Esophagus (tissue), 2 donors: ENCODE measurements at regions not wholly inside any gene's neighbourhood (a gene's known extent, or its start where the extent isn't known, plus 50 kb on each side); places are given as distances from the start of the nearest gene placed in this dataset.

Experiments
- H3K27ac ChIP-seq, 2 donors: one replicate each; pipeline ENCODE4 v1.5.1; 2013; ENCODE audit warnings: low read depth in 2 of 2, mild to moderate bottlenecking in 2 of 2, inconsistent platforms in 1 of 2, low read length in 1 of 2, moderate library complexity in 1 of 2
- H3K27me3 ChIP-seq, 2 donors: one replicate each; pipeline ENCODE4 v1.6.1; 2013; ENCODE audit warnings: low read length in 2 of 2, control low read depth in 1 of 2, mild to moderate bottlenecking in 1 of 2; ENCODE audit not compliant: insufficient read depth in 2 of 2, control insufficient read depth in 1 of 2
- H3K36me3 ChIP-seq, 2 donors: one replicate each; pipeline ENCODE4 v1.6.1; 2013; ENCODE audit warnings: low read length in 1 of 2; ENCODE audit not compliant: control insufficient read depth in 2 of 2, insufficient read depth in 2 of 2
- H3K4me1 ChIP-seq, 2 donors: one replicate each; pipeline ENCODE4 v1.6.1; 2013; ENCODE audit warnings: low read length in 1 of 2; ENCODE audit not compliant: control insufficient read depth in 2 of 2, insufficient read depth in 2 of 2
- H3K4me3 ChIP-seq, 2 donors: one replicate each; pipeline ENCODE4 v1.5.1; 2013; ENCODE audit warnings: low read length in 2 of 2, mild to moderate bottlenecking in 2 of 2, low read depth in 1 of 2, moderate library complexity in 1 of 2
- H3K9me3 ChIP-seq, 2 donors: one replicate each; pipeline ENCODE4 v1.6.1; 2013; ENCODE audit warnings: mild to moderate bottlenecking in 2 of 2, low read depth in 1 of 2, low read length in 1 of 2, moderate library complexity in 1 of 2; ENCODE audit not compliant: control insufficient read depth in 2 of 2, insufficient read depth in 1 of 2
- WGBS, 2 donors: extraction: QIAGEN DNeasy Blood & Tissue Kit; methylation state at CpG; one replicate each; pipeline ENCODE4 v1.1.7; 2013; 5-methylcytosine and 5-hydroxymethylcytosine counted together
- donor health status: healthy with polysubstance abuse.
- donor health status: Bipolar disorder and iron deficiency.

DNA sequence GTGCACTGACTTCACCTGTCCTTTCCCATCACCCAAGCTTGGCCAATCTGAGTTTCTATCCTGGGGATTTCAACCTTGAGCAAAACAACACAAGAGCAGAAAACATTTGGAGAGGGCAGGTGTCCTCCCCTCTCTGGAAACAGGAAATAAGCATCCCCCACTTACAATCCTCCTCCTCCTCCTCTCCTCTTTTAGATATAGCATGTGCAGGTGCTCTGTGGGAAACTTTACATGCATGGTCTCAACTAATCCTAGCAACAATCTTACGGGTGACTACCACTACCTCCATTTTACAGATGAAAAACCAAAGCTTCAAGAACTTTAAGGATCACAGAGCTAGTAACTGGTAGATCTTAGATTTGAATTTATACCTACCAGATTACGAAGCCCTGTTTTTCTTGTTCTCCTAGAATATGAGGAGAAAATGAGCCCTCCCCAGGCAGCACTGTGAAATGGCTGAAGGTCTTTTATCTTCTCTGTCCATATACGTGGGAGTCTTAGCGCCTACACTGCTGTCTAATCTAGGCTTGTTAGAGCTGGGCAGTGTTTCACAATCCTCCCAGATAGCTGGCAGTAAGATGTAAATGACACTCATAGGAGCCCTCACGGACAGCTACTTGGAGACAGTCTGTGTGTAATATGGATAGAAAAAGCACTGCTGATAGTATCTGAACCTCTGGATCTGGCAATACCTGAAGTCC lies 301.2 kb upstream of the PROK2 start:
- no peaks in the 10 kb centered on the region for H3K4me1 ChIP-seq
- H3K36me3 ChIP-seq: no peaks in the 10 kb centered on the region
- WGBS, 2 donors: 65 to 66% methylated on average over 5 of the region's 5 CpGs
- H3K9me3 ChIP-seq: no peaks in the 10 kb centered on the region
- H3K27me3 ChIP-seq: no peaks in the 10 kb centered on the region
- H3K27ac ChIP-seq: no peak overlapping the region
- no peak overlapping the region for H3K4me3 ChIP-seq

DNA sequence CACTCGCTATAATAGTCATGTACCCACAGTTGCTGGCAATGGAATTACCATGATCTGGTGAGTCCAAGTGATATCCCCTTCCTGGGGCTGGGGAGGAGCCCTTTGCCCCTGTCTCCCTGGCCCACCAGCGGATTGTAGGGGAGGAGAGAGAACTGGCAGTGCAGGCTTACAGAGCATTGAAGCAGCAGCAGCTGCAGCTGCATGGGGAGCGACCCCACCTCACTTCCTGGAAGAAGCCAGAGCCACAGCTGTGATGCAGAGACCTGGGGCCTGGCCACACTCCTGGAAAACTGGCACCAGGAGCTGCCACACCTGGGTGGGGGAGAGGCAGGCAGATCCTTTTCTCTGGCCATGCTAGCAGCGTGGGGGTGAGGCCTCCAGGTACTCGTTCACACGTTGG lies 300.1 kb upstream of the PROK2 start:
- H3K4me1 ChIP-seq: no peaks in the 10 kb centered on the region
- no peak overlapping the region for H3K4me3 ChIP-seq
- no peaks in the 10 kb centered on the region for H3K9me3 ChIP-seq
- H3K27ac ChIP-seq: no peak overlapping the region
- H3K36me3 ChIP-seq: no peaks in the 10 kb centered on the region
- H3K27me3 ChIP-seq: no peaks in the 10 kb centered on the region
- 86 to 92% methylated on average over 6 of the region's 6 CpGs for WGBS, 2 donors

DNA sequence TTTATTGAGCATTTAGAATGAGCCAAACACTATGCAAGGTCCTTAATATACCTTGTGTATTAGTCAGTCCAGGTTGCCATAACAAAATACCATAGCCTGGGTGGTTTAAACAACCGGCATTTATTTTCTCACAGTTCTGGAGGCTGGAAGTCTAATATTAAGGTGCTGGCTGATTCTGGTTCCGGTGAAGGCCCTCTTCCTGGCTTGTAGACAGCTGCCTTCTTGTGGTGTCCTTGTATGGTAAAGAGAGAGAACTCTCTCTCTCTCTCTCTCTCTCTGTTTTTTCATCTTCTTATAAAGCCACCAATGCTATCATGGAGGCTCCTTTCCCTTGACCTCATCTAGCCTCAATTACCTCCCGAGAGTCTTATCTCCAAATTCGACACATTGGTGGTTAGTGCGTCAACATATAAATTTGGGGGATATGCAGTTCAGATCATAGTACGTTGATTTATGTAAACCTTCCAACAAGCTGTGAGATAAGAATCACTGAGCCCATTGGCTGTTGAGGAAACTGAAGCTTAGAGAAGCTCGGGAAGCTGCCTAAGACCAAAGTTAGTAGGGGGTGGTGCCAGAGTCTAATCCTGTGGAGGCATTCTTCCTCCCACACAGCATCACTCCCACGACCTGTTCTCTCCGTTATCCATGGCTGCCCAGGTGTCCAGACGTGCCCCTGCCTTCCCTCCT lies 298.0 kb upstream of the PROK2 start:
- H3K27ac ChIP-seq: no peak overlapping the region
- no peaks in the 10 kb centered on the region for H3K9me3 ChIP-seq
- 56 to 64% methylated on average over 10 of the region's 10 CpGs for WGBS, 2 donors
- no peak overlapping the region for H3K4me3 ChIP-seq
- no peaks in the 10 kb centered on the region for H3K4me1 ChIP-seq
- no peaks in the 10 kb centered on the region for H3K36me3 ChIP-seq
- no peaks in the 10 kb centered on the region for H3K27me3 ChIP-seq

DNA sequence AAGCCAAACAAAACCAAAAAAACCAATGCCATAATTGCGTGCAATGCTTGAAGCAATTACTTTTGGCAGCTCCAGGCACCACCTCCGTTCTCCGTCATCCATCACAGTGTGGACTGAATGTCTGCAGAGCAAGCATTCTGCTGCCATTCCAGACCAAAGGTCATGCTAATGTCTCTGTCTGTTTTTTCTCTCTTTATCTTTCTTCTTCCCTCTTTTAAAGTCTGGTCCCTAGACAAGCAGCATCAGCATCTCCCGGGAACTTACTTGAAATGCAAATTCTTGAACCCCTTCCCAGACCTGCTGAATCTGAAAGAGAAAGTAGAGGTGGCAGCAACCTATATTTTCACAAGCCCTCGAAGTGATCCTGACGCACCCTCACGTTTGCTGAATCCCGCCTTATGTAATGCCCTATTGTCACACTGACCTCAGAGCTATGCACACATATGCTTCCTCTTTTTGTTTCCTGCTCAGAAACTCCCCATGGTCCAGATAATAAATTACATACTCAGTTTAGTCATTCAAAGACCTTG lies 297.3 kb upstream of the PROK2 start:
- Histone ChIP-seq H3K36me3 (no peaks in the 10 kb centered on the region), H3K27ac (no peak overlapping the region), H3K9me3 (no peaks in the 10 kb centered on the region), H3K4me3 (no peak overlapping the region), H3K4me1 (no peaks in the 10 kb centered on the region), H3K27me3 (no peaks in the 10 kb centered on the region)
- WGBS, 2 donors: 35% methylated on average over 8 of the region's 8 CpGs

DNA sequence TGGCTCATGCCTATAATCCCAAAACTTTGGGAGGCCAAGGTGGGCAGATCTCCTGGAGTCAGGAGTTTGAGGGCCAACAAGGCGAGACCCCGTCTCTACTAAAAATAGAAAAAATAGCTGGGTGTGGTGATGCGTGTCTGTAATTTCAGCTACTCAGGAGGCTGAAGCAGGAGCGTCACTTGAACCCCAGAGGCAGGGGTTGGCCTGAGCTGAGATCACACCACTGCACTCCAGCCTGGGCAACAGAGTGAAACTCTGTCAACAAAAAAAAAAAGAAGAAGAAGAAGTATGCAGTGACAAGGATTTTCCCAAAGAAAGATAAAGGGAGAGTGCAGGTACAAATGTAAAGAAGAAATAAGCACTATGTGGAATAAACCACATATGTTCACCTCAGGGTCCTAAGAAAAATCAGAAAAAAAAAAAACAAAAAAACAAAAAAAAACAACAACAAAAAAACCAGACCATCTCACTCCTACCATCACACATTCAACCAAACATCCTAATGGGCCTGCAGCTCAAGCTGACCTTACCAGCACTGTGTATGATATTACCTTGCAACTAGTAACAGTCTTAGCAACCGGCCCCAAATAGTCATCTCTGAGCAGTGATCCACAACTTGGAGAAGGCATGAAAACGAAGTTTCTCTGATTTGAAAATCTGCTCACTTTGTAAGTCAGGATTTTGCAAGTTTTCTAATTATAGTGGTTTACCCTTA lies 296.7 kb upstream of the PROK2 start:
- Histone ChIP-seq H3K36me3 (no peaks in the 10 kb centered on the region), H3K27ac (no peak overlapping the region), H3K9me3 (peaks cover 0 to under 1% of the 10 kb centered on the region in 2 donors), H3K4me1 (no peaks in the 10 kb centered on the region), H3K4me3 (no peak overlapping the region), H3K27me3 (no peaks in the 10 kb centered on the region)
- 82 to 83% methylated on average over 6 of the region's 6 CpGs for WGBS, 2 donors

DNA sequence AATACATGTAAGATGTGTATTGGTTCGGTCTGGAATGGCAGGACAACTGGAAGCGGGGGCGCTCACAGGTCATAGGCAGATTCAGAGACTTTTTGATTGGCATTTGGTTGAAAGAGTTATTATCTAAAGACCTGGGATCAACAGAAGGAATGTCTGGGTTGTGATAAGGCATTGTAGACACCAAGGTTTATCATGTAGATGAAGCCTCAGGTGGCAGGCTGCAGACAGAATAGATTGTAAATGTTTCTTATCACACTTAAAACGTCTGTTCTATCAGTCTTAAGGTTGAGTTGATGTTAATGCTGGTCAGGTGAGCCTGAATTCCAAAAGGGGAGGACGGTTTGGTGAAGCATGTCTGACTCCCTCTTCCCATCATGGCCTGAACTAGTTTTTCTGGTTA lies 295.9 kb upstream of the PROK2 start:
- Histone ChIP-seq H3K9me3 (peaks cover 0 to 3% of the 10 kb centered on the region in 2 donors), H3K4me3 (no peak overlapping the region), H3K4me1 (no peaks in the 10 kb centered on the region), H3K27ac (no peak overlapping the region), H3K36me3 (no peaks in the 10 kb centered on the region), H3K27me3 (no peaks in the 10 kb centered on the region)
- WGBS, 2 donors: 82 to 93% methylated on average over 5 of the region's 5 CpGs

DNA sequence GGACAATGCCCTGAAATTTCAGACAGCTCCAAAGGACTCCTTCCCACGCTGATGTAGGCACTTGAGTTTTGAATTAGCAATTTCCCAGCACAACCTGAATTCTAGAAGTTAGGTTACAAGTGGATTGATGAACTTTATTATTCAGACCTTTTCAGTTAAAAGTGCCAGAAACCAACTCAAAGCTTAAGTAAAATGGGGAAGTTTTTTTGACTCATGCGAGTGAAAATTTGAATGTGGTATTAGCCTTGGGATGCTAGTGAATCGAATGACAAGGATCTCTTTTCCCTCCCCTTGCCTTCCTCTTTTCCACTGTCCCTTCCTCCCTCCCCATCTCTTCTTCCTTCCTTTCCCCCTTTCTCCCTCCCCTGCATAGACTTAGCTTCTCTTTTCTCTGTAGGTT lies 295.1 kb upstream of the PROK2 start:
- WGBS, 2 donors: 79 to 85% methylated on average over 3 of the region's 3 CpGs
- H3K9me3 ChIP-seq: peaks cover 0 to 5% of the 10 kb centered on the region in 2 donors
- no peak overlapping the region for H3K4me3 ChIP-seq
- H3K36me3 ChIP-seq: no peaks in the 10 kb centered on the region
- H3K27ac ChIP-seq: no peak overlapping the region
- no peaks in the 10 kb centered on the region for H3K4me1 ChIP-seq
- no peaks in the 10 kb centered on the region for H3K27me3 ChIP-seq

DNA sequence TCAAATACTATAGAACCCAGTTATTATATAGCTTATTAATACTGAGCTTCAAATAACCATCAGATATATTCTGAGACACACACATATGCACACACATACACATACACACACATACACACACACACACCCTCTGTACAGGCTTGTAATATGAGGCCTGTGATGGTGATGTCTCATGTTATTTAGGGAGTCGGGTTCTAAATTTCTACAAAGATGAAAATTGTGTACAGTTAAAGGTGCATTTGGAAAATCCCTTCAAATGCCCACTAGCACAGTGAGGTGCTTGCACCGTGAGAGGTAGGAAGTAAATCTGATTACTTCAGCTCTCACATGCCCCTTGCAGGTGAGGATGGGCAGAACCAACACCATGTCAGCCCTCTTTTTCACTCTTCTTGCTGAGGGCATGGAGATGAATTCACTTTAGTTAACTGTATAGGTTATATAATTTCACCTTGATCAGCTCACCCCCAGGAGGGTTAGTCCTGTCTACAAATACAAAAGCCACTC lies 294.5 kb upstream of the PROK2 start:
- Histone ChIP-seq H3K9me3 (peaks cover 0 to 5% of the 10 kb centered on the region in 2 donors), H3K27me3 (no peaks in the 10 kb centered on the region), H3K4me1 (no peaks in the 10 kb centered on the region), H3K4me3 (no peak overlapping the region), H3K27ac (no peak overlapping the region), H3K36me3 (no peaks in the 10 kb centered on the region)
- WGBS, 2 donors: 83 to 87% methylated on average over 2 of the region's 2 CpGs

DNA sequence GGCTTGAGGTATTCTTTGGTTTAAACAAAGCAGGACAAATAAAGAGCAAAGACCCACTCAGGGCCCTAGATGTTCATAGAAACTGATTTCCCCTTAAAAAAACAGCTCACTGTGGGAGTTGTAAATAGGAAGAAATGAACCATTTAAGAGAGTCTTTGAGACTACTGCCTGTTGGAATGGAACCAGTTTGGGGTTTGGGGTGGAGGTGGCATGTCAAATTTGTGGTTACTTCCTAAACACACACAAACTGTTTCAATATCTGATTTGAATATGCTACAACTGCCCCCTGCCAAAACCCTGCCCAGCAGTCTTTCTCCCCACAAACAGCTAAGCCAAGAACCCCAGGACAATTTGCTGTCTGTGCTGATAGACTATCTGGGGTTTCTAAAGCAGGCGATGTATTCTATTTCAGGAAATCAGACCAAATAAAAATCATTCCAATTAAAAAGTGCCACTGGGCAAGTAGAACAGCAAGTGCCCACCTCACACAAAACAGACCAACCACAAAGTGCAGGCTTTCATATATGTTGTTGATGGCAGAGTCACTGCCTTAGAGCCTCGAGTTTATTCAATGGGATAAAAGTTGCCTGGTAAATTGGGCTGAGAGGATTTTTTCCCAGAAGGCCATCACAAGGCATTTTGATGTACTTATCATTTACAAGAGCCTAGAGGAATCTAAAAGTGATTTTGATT lies 293.9 kb upstream of the PROK2 start:
- Histone ChIP-seq H3K4me1 (no peaks in the 10 kb centered on the region), H3K27me3 (no peaks in the 10 kb centered on the region), H3K4me3 (no peak overlapping the region), H3K9me3 (peaks cover 0 to 5% of the 10 kb centered on the region in 2 donors), H3K36me3 (no peaks in the 10 kb centered on the region), H3K27ac (no peak overlapping the region)
- 80 to 81% methylated on average over 2 of the region's 2 CpGs for WGBS, 2 donors
